Effector CD4-positive, alpha-beta T cell (primary cell): ENCODE measurements at regions not wholly inside any gene's neighbourhood (a gene's known extent, or its start where the extent isn't known, plus 50 kb on each side); places are given as distances from the start of the nearest gene placed in this dataset.
"Not testable (repeated sequence)": the region's sequence is repeated elsewhere in the genome, so short reads cannot be mapped to it uniquely, and the experiment has no call there.

Source experiments
- DNase-seq: peaks from one replicate; pipeline ENCODE4 v3.0.0-alpha.2; 2020

GRCh38 chr6:27668442-27669294 is 195.8 kb upstream of the ZNF184 start:
- no peak for DNase-seq

DNA sequence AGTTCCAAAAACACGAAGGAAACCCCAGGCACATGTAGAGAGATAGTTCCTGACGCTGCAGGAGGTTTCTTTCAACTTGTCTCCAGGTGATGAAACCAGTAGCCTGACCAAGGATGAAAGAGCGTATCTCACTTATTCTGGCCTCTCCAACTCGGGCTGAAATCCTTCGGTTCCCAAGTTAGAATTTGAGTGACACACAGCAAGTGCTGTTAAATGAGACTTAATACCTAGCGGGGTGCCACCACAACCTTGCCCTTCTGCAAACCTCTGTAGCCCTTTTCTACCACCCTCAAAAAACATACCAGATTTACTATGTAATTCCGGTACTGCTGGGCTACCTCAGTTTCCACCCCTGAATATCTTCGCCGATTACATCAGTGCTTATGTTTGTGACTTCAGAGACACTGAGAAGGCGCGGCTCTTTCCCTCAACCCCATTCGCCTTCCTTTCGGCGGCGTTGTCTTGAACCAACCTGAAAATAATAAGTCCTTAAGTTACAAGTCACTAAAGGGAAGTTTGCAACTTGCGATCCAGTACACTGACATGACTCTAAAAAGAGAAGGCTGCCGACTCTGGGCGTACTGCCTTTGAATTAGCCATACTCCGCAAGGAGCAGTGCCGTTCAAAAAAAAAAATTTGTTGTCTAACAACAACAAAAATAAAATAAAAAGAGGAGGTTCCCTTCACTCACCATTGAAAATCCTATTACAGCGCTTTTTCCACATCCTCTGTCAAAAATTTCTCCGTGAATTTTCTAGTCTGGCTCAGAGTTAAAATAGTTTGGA is 194.9 kb upstream of the ZNF184 start:
- DNase-seq: no peak

- DNase-seq: no peak
Measured at GRCh38 chr6:27667016-27667656, 194.2 kb upstream of the ZNF184 start.

DNA sequence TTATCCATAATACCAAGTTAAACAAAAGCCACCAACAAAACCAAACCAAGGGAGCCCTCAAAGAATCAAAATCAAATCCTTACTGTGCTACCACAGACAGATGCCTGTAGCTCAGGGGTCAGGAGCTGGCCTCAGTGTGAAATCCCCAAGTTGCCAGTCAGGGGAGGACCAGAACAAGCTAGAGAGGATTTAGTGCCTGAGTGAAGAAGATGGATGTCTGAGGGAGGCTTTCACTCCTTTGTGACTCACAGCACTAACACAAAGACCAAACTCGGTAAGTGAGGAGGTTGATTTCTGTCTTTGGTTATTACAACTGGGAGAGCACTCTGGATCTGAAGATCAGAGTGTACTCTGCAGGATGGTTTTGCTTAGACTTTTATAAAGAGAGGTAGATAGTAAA is 189.9 kb upstream of the ZNF184 start:
- no peak for DNase-seq

DNA sequence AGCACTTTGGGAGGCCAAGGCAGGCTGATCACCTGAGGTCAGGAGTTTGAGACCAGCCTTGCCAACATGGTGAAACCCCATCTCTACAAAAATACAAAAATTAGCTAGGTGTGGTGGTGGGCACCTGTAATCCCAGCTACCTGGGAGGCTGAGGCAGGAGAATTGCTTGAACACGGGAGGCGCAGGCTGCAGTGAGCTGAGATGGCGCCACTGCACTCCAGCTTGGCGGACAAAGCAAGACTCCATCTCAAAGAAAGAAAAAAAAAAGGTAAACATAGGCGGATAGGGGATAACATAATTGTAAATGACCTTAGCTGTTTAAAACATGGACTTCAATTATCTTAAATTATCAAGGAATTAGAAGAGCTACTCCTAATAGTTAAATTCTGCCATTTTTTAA is 189.3 kb upstream of the ZNF184 start:
- not testable (repeated sequence) for DNase-seq

GRCh38 chr6:27653143-27653825 is 180.4 kb upstream of the ZNF184 start:
- DNase-seq: not testable (repeated sequence)

DNA sequence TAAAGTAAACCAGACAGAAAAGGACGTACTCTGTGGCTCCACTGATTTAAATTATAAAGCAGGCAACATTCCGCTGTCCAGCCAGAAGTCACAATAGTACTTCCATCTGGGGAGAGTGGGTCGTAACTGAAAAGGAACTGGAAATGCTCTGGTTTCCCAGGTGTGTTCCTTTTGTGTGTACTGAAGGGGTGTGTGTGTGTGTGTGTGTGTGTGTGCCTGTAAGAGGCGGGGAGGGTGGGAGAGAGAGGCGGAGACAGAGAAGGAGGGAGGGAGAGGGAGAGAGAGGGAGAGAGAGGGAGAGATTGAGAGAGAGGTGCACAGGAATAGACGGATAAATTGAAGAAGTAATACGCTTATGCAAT is 178.4 kb upstream of the ZNF184 start:
- DNase-seq: no peak

DNA sequence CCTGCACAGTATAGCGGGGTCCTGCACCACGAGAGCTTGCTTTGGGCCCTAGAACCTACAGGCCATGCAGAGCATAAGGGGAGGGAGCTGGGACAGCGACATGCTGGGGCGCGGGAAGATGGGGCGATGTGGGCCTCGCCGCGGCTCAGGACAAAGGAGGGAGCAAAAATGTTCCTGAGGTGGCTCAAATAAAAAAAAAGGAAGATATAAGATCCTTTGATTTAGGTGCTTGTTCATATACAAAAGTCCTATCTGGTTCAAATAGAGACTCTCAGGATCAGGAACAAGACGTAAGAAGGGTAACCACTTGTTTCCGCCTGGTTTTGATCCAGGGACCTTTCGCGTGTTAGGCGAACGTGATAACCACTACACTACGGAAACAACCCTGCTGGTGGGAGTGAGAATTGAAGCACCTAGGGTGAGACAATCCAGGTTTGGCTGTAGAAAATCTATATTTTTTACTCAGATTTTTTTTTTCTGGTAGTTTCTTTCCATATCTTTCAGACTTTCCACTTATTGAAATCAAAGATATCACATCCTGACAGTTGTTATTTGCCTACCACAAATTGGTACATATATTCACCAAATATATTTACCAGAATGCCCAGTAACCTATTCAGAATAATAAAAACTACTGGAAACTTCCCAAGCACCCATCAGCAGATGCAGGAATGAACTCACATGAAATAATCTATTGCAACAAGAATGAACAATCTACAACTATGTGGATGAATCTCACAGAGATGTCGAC is 177.9 kb upstream of the ZNF184 start:
- no peak for DNase-seq

- no peak for DNase-seq
Measured at GRCh38 chr6:27644528-27644927, 171.6 kb upstream of the ZNF184 start.

- DNase-seq: no peak
Measured at GRCh38 chr6:27642744-27643456, 170.0 kb upstream of the ZNF184 start.

GRCh38 chr6:27635886-27636285 is 163.0 kb upstream of the ZNF184 start:
- not testable (repeated sequence) for DNase-seq

DNA sequence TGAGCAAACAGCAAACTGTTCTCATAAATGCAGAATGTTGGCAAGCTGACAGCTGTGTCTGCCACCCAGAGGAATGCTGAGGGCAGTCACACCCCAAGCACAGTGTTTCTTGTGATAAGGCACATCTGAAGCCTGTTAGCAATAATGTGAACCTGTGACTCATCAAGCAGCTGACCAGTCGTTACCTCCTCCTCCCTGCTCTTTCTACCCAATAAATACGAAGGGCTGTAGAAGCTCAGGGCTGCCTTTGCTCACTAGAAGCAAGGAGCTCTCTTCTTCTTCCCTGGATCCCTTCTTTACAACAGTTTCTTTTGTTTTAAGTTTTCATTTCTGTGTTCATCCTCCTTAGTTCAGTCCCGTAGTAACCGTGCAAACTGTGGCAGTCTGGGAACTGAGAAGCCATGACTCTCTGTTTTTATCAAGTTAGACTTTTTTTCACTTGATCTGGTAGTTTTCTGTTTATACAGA is 160.3 kb upstream of the ZNF184 start:
- not testable (repeated sequence) for DNase-seq

GRCh38 chr6:27631609-27631916 is 158.7 kb upstream of the ZNF184 start:
- DNase-seq: no peak

DNA sequence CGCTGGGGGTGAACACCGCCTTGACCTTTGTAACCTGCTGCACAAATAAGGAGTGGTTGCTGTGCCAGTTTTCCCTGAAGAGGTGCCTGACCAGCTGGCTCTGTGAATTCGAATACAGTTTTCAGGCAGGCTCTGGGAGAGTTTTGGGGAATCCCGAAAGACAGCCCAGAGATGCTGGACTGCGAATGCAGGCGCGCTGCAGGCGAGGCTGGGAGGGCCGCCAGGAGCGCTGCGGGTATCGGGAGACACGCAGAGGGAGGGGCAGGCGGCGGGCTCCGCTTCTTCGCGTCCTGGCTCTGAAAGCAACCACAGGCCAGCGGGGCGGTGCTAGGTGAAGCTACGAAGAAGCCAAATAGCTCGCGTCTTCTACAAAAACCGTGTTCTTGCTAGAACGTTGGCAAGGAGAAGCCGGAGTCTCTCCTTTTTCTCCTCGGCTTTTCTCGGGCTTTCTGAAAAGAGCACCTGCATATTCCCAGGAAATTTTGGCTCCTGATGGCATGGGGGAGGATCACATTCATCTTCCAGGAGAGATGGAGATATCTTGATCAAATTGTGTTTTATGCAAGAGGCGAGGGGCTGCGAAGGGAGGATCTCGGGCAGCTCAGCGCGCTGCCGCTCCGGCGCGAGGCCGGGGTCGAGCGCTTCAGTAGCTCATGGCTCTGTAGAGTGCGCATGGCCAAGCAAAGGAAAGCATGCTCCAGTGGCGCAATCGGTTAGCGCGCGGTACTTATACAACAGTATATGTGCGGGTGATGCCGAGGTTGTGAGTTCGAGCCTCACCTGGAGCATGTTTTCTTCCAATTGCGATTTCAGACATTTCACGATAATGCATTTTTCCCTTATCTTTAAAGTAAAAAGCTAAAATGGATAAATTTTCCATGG is 158.1 kb upstream of the ZNF184 start:
- DNase-seq: no peak

- no peak for DNase-seq
Measured at GRCh38 chr6:27624694-27625262, 151.9 kb upstream of the ZNF184 start.

GRCh38 chr6:27623103-27623502 is 150.2 kb upstream of the ZNF184 start:
- DNase-seq: no peak

DNA sequence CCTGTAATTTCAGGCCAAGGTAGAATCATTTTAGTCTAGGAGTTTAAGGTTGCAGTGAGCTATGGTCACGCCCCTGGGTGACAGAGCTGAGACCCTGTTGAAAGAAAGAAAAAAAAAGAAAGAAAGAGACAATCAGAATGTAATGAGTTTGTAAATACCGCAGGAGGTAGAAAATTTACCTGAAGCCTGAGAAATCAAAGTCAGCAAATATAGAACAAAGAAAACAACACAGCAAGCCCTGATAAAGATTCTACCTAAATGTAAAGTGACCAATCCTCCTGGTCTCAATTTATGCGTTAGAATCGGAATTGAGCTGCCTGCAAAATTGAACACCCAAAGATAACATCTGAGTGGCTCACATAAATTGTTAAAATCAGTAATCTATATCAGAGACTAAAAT is 146.5 kb upstream of the ZNF184 start:
- no peak for DNase-seq

GRCh38 chr6:27617700-27618689 is 145.1 kb upstream of the ZNF184 start:
- no peak for DNase-seq
